SU-DHL-6 (cell line): ENCODE measurements at regions not wholly inside any gene's neighbourhood (a gene's known extent, or its start where the extent isn't known, plus 50 kb on each side); places are given as distances from the start of the nearest gene placed in this dataset.

Source experiments
- H2AFZ ChIP-seq: fragments of 200-600 bp; sonication (generic); 2 replicates; pipeline ENCODE4 v1.6.1; 2014; ENCODE audit warnings: low read depth, mild to moderate bottlenecking, moderate library complexity, mixed read lengths, antibody characterized with exemption, low read length; ENCODE audit not compliant: severe bottlenecking
- H3F3A ChIP-seq: fragments of 200-600 bp; shearing (Covaris generic); 2 replicates; pipeline ENCODE4 v1.6.0; 2016; ENCODE audit warnings: antibody characterized with exemption, mild to moderate bottlenecking; ENCODE audit not compliant: insufficient read depth
- H3K27ac ChIP-seq: fragments of 200-600 bp; sonication (generic); 2 replicates; pipeline ENCODE4 v1.5.1; 2016; ENCODE audit warnings: low read depth, mild to moderate bottlenecking, low read length, moderate library complexity, mixed read lengths
- H3K27me3 ChIP-seq: fragments of 200-600 bp; sonication (generic), shearing (Covaris generic); 2 replicates; pipeline ENCODE4 v1.6.0; 2014; ENCODE audit warnings: mild to moderate bottlenecking, low read length
- H3K36me3 ChIP-seq: fragments of 200-600 bp; sonication (generic); 2 replicates; pipeline ENCODE4 v1.6.1; 2014; ENCODE audit warnings: mild to moderate bottlenecking, low read length, mixed read lengths
- H3K4me2 ChIP-seq: fragments of 300-600, 200-600 bp; shearing (Covaris generic), sonication (generic); 2 replicates; pipeline ENCODE4 v1.6.0; 2014; ENCODE audit warnings: low read length, low read depth, mild to moderate bottlenecking; ENCODE audit not compliant: poor library complexity, severe bottlenecking
- H3K4me3 ChIP-seq: fragments of 200-600 bp; sonication (generic); 2 replicates; pipeline ENCODE4 v1.5.1; 2014; ENCODE audit warnings: antibody characterized with exemption, low read length, mild to moderate bottlenecking, mixed read lengths; ENCODE audit not compliant: insufficient read depth, poor library complexity, severe bottlenecking
- H3K79me2 ChIP-seq: fragments of 200-600 bp; sonication (generic); 2 replicates; pipeline ENCODE4 v1.6.1; 2014; ENCODE audit warnings: mild to moderate bottlenecking, low read length, moderate library complexity; ENCODE audit not compliant: insufficient read depth
- H3K9ac ChIP-seq: fragments of 200-600 bp; sonication (generic); 2 replicates; pipeline ENCODE4 v1.7.0; 2014; ENCODE audit warnings: mild to moderate bottlenecking, low read length
- H3K9me2 ChIP-seq: fragments of 200-600 bp; sonication (generic); replicated peaks from 2 replicates; pipeline ENCODE4 v1.6.1; 2014; ENCODE audit warnings: low read length; ENCODE audit not compliant: insufficient read depth
- H3K9me3 ChIP-seq: fragments of 200-600 bp; sonication (generic); 2 replicates; pipeline ENCODE4 v1.6.1; 2014; ENCODE audit warnings: low read length, mixed read lengths; ENCODE audit not compliant: insufficient read depth
- H4K20me1 ChIP-seq: fragments of 200-600 bp; sonication (generic); 2 replicates; pipeline ENCODE4 v1.6.1; 2014; ENCODE audit warnings: low read depth, mild to moderate bottlenecking, antibody characterized with exemption, low read length, moderate library complexity, mixed read lengths
- EZH2phosphoT487 ChIP-seq: fragments of 200-600 bp; sonication (generic), shearing (Covaris generic); conservative IDR thresholded peaks from 2 replicates; pipeline ENCODE4 v1.6.1; 2018; ENCODE audit warnings: mild to moderate bottlenecking, antibody characterized with exemption, low read length, moderate library complexity, mixed read lengths
- TF ChIP-seq, protein P1 (sequence below): fragments of 200-600 bp; sonication (generic); IDR thresholded peaks from one replicate; pipeline ENCODE4 v1.5.1; 2017; ENCODE audit warnings: antibody characterized with exemption, mild to moderate bottlenecking, low read length, moderate library complexity; ENCODE audit not compliant: insufficient read depth, poor library complexity, severe bottlenecking

DNA sequence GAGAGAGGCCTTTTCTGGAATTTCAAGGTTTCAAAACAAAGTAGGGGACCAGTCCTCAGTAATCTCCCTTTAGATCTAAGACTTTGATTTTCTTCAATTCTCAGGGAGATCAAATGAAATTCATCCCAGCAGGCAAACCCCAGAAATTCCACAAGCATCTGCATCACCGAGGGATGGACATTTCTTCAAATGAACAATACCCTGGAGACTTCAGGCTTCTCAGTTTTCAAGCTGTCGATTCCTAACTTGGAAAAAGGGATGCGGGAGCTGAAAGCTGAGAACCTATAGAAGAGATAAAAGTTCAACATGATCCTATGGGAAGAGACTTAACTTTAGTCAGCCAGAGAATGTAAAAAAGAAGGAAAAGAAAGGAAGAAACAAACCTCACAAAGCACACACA is 296.9 kb upstream of the CDH5 start:
- H3K4me2 ChIP-seq = no peak overlapping the region
- H3K27me3 ChIP-seq = no peaks in the 10 kb centered on the region
- no peak overlapping the region for H2AFZ ChIP-seq
- no peaks in the 10 kb centered on the region for H3K9me2 ChIP-seq
- TF ChIP-seq EZH2phosphoT487 = no peak
- H3F3A ChIP-seq = no peaks in the 10 kb centered on the region
- no peaks in the 10 kb centered on the region for H3K79me2 ChIP-seq
- no peak overlapping the region for H3K27ac ChIP-seq
- H3K4me3 ChIP-seq = no peak overlapping the region
- H4K20me1 ChIP-seq = no peaks in the 10 kb centered on the region
- H3K9me3 ChIP-seq = no peaks in the 10 kb centered on the region
- no peaks in the 10 kb centered on the region for H3K36me3 ChIP-seq
- H3K9ac ChIP-seq = no peak overlapping the region

- Histone ChIP-seq H3F3A (no peaks in the 10 kb centered on the region), H3K9me3 (no peaks in the 10 kb centered on the region), H3K27me3 (no peaks in the 10 kb centered on the region), H3K9me2 (no peaks in the 10 kb centered on the region), H3K4me2 (no peak overlapping the region), H2AFZ (no peak overlapping the region), H3K4me3 (no peak overlapping the region), H3K79me2 (no peaks in the 10 kb centered on the region), H3K36me3 (no peaks in the 10 kb centered on the region), H4K20me1 (no peaks in the 10 kb centered on the region), H3K27ac (no peak overlapping the region), H3K9ac (no peak overlapping the region)
- TF ChIP-seq EZH2phosphoT487 = no peak
- TF ChIP-seq, protein P1, sequence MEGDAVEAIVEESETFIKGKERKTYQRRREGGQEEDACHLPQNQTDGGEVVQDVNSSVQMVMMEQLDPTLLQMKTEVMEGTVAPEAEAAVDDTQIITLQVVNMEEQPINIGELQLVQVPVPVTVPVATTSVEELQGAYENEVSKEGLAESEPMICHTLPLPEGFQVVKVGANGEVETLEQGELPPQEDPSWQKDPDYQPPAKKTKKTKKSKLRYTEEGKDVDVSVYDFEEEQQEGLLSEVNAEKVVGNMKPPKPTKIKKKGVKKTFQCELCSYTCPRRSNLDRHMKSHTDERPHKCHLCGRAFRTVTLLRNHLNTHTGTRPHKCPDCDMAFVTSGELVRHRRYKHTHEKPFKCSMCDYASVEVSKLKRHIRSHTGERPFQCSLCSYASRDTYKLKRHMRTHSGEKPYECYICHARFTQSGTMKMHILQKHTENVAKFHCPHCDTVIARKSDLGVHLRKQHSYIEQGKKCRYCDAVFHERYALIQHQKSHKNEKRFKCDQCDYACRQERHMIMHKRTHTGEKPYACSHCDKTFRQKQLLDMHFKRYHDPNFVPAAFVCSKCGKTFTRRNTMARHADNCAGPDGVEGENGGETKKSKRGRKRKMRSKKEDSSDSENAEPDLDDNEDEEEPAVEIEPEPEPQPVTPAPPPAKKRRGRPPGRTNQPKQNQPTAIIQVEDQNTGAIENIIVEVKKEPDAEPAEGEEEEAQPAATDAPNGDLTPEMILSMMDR = no peak
Observed at GRCh38 chr16:66066404-66066803, 300.1 kb upstream of the CDH5 start.

DNA sequence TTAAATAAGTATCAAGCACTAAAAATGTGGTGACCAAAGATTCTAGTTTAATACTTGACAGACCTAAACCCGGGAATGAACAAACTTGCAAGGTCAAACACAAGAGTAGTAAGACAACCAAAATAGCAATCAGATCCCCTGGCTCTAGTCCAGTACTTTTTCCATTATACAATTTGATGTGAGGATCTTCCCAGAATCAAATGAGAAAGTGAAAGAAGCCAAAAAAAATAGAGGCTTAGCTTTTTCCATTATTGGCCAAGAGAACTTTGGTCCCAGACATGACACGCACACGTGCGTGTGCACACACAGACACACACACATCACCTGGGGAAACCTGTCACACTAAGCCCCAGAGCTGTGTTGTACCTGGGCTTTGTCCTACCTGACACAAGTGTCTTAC is 300.6 kb upstream of the CDH5 start:
- Histone ChIP-seq H3K27ac (no peak overlapping the region), H3K36me3 (no peaks in the 10 kb centered on the region), H3K27me3 (no peaks in the 10 kb centered on the region), H3K9me3 (no peaks in the 10 kb centered on the region), H3K4me3 (no peak overlapping the region), H2AFZ (no peak overlapping the region), H3F3A (no peaks in the 10 kb centered on the region), H3K79me2 (no peaks in the 10 kb centered on the region), H3K9me2 (no peaks in the 10 kb centered on the region), H4K20me1 (no peaks in the 10 kb centered on the region), H3K4me2 (no peak overlapping the region), H3K9ac (no peak overlapping the region)
- TF ChIP-seq, protein P1 = no peak
- TF ChIP-seq EZH2phosphoT487 = no peak

DNA sequence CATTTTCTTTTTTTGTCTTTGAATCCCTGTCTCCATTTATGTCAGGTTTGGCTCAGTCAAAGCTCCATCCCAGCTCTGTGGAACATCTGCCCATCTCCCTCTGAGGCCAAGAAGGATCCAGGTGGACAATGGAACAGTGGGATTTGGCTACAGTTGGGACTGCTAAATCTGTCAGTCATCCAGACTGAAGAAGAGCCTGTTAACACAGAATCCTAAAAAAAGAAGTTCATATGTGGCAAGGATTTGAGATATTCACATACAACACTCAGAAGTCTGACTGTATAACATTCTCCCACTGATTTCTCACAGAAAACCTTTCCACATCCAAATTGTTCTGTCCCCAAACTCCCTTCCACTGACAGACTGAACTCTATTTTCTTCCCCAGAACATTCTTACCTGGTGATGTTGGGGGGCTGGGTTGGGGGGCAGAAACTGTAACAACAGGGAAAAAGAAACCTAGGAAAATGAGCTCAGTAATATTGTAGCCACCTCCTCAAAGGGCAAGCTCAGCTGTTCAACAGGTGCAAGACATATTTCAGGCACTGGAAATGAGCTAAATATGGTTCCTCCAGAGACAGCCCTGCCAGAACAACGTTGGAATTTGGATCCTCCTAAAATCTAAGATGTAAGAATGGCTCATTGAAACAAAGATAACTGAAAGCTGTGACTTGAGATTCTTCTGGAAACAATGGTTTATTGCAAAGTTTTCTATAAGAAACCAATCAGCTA is 301.5 kb upstream of the CDH5 start:
- Histone ChIP-seq H4K20me1 (no peaks in the 10 kb centered on the region), H3K4me3 (no peak overlapping the region), H3F3A (no peaks in the 10 kb centered on the region), H3K9me3 (no peaks in the 10 kb centered on the region), H3K9ac (no peak overlapping the region), H3K9me2 (no peaks in the 10 kb centered on the region), H3K4me2 (no peak overlapping the region), H2AFZ (no peak overlapping the region), H3K27ac (no peak overlapping the region), H3K36me3 (no peaks in the 10 kb centered on the region), H3K27me3 (no peaks in the 10 kb centered on the region), H3K79me2 (no peaks in the 10 kb centered on the region)
- no peak for TF ChIP-seq EZH2phosphoT487
- TF ChIP-seq, protein P1 = no peak
